ENCODE measurements at regions not wholly inside any gene's neighbourhood (a gene's known extent, or its start where the extent isn't known, plus 50 kb on each side); places are given as distances from the start of the nearest gene placed in this dataset.
A peak's percentile ranks its signal among the peaks of the same experiment; 100 is the strongest.
"Not testable (repeated sequence)": the region's sequence is repeated elsewhere in the genome, so short reads cannot be mapped to it uniquely, and the experiment has no call there.

GRCh38 chr22:48505891-48506290, 1321.8 kb downstream of the BRD1 start:
- no peak for DNase-seq

GRCh38 chr22:48504519-48505140, 1323.0 kb downstream of the BRD1 start:
- DNase-seq = no peak

- DNase-seq = no peak
Observed at GRCh38 chr22:48503876-48504275, 1323.8 kb downstream of the BRD1 start.

GRCh38 chr22:48503035-48503625, 1324.5 kb downstream of the BRD1 start:
- DNase-seq = no peak

- DNase-seq = no peak
Observed at GRCh38 chr22:48501231-48501750, 1326.4 kb downstream of the BRD1 start.

GRCh38 chr22:48500471-48501230, 1327.0 kb downstream of the BRD1 start:
- DNase-seq = no peak

GRCh38 chr22:48499456-48500425, 1327.9 kb downstream of the BRD1 start:
- no peak for DNase-seq

- DNase-seq = no peak
Observed at GRCh38 chr22:48498526-48499331, 1328.9 kb downstream of the BRD1 start.

GRCh38 chr22:48497743-48498520, 1329.7 kb downstream of the BRD1 start:
- DNase-seq = not testable (repeated sequence)

- no peak for DNase-seq
Observed at GRCh38 chr22:48496987-48497650, 1330.6 kb downstream of the BRD1 start.

GRCh38 chr22:48496226-48496845, 1331.3 kb downstream of the BRD1 start:
- DNase-seq = no peak

GRCh38 chr22:48495751-48496080, 1332.0 kb downstream of the BRD1 start:
- no peak for DNase-seq

- DNase-seq = no peak
Observed at GRCh38 chr22:48494968-48495750, 1332.5 kb downstream of the BRD1 start.

GRCh38 chr22:48494256-48494967, 1333.3 kb downstream of the BRD1 start:
- no peak for DNase-seq

GRCh38 chr22:48493733-48494132, 1333.9 kb downstream of the BRD1 start:
- DNase-seq = no peak

- DNase-seq = peak; percentile 55
Observed at GRCh38 chr22:48492366-48493320, 1335.0 kb downstream of the BRD1 start.

- DNase-seq = peak; percentile 27
Observed at GRCh38 chr22:48491451-48491941, 1336.2 kb downstream of the BRD1 start.

Measured in skin of body (tissue), 1 donor.